GM18951 (cell line): ENCODE measurements at regions not wholly inside any gene's neighbourhood (a gene's known extent, or its start where the extent isn't known, plus 50 kb on each side); places are given as distances from the start of the nearest gene placed in this dataset.

Experiments used
- POLR2A ChIP-seq: IDR thresholded peaks from 4 replicates; pipeline ENCODE4 v1.6.1; 2011; ENCODE audit warnings: mild to moderate bottlenecking; ENCODE audit not compliant: insufficient read length, insufficient read depth; ENCODE audit errors: extremely low read depth
- in situ Hi-C: fragments of 300-500 bp; cut with MboI; formaldehyde crosslinking; loops from one replicate; pipeline ENCODE4 v1.12.0; 2022; ENCODE audit warnings: low sequenced_read_pairs, mixed read lengths, inconsistent platforms; ENCODE audit not compliant: unreplicated experiment

DNA sequence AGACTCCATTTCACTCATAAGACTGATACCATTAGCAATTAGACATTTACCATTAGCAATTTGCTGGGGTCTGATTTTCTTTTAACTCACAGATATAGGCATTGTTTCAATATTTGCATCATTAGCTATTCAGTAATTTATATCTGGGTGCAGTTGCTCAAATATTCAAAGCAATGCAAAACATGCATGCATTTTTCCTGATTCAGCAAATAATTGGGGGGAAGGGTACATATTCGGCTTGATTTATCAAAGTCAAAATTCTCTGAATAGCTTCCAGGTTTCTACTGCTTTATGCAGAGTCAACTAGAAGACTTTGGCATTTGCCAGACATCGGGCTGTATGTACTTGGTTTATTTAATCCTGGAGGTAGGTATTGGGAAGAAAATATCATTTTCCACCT is 315.6 kb upstream of the NR2F2 start:
- no peak for TF ChIP-seq POLR2A
- in situ Hi-C loops: no loop called here

DNA sequence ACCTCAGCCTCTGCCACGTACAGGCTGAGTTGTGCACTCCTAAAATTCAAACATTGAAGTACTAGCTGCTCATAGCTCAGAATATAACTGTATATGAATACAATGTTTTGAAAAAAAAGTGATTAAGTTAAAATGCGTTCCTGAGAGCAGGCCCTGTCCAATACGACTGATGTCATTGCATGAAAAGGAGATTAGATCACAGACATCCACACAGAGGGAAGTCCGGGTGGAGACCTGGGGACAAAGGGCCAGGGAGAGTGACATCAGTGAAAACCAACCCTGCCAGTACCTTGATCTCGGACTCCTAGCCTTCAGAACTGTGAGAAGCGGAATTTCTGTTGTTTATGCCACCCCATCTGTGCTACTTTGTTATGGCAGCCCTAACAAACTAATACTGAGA is 311.4 kb upstream of the NR2F2 start:
- TF ChIP-seq POLR2A: no peak
- in situ Hi-C loops: no loop called here

DNA sequence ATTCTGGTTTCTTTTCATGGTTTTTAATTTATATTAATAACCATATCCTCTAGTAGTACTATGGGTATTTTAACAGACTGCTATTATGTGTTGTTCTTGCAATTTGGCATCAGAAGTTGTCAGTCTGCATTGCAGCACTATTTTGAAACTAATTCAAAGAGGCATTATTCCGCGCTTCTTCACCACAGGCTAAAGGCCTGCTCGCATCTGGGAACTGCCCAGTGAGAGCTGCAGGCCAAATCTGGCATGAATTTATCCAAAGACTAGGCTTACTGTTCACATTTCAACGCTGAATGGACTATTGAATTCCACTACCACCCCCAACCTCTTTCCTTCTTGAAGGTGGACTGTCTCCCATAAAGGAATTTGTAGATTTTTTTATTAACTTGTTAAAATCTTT is 310.4 kb upstream of the NR2F2 start:
- in situ Hi-C loops: no loop called here
- no peak for TF ChIP-seq POLR2A

DNA sequence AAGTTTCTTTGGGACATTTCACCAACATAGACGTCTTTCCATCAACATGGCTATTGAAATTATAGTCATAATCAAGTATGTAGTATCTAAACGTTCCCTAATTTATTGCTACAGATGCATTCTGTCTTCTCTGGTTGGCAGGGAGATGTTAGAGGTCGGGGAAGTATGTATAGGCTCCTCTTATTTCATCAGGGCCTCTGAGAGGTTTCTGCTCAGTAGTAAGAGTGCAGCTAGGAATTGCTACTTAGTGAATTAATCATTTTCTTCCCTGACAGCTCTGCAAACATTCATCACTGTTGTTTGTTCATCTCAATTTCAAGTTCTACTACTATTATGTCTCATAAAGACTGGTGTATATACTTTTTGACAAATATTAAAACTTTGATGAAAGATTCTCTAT is 309.7 kb upstream of the NR2F2 start:
- in situ Hi-C loops: no loop called here
- no peak for TF ChIP-seq POLR2A

DNA sequence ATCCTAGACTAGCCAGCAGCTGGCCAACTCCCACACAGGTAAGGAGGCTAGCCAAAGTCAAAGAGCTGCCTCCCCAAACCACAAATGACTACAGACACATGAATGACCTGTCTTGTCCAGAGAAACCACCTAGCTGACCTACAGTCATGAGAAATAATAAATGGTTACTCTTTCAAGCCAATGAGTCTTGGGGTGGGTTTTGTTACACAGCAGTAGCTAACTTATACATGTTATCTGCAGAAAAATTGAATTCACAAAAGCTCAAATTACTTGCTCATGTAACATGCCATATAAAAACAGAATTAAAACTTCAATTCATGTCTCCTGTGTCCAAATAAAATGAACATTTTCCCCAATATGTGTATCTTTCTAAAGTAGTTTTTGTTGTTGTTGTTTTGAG is 307.4 kb upstream of the NR2F2 start:
- TF ChIP-seq POLR2A: no peak
- in situ Hi-C loops: no loop called here

DNA sequence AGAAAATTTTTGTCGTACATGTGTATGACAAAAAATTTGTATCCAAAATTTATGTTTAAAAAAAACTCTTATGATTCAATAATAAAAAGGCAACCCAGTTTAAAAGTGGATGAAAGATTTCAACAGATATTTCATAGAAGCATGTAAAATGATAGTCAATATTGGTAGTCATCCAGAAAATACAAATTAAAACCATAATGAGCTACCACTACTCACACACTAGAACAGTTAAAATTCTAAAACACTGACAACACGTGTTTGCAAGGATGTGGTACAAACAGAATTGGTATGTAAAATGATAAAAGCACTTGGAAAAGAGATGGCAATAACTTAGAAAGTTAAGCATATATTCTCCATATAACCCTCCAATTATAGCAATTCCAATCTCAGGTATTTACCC is 303.0 kb upstream of the NR2F2 start:
- in situ Hi-C loops: loop anchor here (25.0 kb wide), 1 partner anchor 310 kb away; the partner anchor contains the start of gene NR2F2
- no peak for TF ChIP-seq POLR2A

DNA sequence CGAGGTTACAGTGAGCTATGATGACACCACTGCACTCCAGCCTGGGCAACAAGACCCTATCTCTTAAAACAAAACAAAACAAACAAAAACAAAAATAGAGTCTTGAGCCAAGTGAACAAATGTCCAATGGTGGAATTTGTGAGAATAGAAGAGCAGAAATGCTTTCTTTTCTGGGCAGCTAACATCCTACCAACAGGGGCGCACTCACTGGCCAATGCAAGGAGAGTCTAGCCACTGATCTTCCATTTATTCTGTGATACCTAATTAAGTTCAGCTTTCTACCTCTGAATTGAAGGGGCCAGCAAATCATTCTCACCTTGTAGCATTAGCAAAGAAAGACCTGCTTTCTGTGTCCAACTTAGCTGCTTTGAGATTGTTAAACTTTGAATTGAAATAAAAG is 301.9 kb upstream of the NR2F2 start:
- in situ Hi-C loops: loop anchor here (25.0 kb wide), 1 partner anchor 309 kb away; the partner anchor contains the start of gene NR2F2
- TF ChIP-seq POLR2A: no peak

DNA sequence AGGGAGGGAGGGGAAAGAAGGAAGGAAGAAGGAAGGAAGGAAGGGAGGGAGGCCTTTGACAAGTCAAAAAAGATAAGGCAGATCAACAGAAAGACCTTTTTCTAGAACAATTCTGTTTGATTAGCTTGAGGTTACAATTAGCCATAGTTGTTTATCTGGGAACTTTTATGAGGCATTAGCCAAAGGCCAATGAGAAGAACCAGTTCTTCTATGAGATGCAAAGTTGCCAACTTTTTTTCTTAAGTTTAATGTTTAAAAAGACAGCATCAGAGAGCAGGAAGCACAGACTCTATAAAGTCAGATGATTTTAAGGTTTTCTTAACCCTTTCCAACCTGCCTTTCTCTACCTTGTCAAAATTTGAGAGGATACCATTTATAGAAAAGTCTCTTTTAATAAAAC is 301.3 kb upstream of the NR2F2 start:
- in situ Hi-C loops: loop anchor here (25.0 kb wide), 1 partner anchor 308 kb away; the partner anchor contains the start of gene NR2F2
- no peak for TF ChIP-seq POLR2A

DNA sequence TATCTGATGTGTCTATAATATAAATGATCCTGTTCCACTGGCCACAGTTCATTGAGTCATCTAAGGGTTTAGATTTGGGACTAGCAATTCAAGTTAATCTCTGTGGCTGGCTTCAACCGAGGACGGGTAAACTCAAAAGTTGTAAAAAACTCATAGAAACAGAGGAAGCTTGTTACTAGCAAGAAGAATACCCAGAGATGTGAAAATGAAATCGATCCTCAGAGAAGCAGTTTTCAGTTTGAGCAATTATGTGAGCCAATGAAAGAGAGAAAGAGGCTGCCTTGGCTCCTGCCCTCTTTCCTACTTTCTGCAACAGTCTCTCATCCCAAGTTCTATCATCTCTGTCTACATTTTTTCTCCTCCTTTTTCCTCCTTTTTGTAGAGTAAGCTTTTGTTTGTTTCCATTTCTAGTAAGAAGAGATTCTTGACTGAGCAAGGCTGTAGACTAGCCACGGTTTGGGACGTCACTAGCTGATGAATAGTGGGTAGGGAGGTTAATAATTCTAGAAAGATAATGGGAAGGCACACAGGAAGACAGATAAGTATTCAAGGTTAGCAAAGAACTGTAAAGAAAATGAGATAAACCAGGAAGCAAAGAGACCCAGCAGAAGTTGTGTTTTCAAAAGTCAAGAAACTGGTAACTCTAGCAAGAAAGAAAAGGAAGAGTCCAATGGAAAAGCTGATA is 298.9 kb upstream of the NR2F2 start:
- no peak for TF ChIP-seq POLR2A
- in situ Hi-C loops: loop anchor here (25.0 kb wide), 1 partner anchor 306 kb away; the partner anchor contains the start of gene NR2F2

DNA sequence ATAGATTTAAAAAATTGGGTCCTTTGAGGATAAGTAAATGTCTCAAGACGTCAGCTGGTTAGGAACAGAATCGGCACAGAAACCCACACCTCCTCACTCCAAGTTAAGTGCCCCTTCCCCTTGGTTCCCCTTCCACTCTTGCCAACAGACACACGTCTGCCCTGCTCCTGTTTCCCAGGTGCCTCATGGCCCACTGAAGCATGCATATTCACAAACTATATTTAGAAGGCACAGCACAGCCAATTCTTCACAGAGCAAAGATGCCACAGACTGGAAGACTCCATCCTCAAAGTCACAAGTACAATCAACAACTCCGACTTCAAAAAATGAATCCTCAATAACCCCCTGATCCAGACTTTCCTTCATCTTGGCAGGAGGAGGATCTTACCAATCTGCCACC is 295.4 kb upstream of the NR2F2 start:
- in situ Hi-C loops: loop anchor here (25.0 kb wide), 1 partner anchor 302 kb away; the partner anchor contains the start of gene NR2F2

DNA sequence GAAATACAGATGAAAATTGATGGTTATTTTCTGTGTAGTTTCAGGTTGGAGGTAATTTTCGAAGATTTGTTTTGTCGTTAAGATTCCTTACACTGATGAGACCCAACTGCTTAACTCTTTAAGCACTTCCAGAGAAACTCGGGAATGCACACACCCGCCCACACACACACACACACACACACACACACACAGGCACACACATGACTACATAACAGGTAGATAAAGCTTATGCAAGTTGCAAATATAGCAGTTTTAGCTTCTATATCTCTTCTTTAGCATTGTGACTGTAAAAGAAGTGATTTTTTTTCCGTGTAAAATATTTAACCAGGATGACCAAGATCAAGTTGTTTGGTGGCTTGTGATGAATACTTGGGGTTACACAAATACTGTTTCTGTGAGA is 294.9 kb upstream of the NR2F2 start:
- TF ChIP-seq POLR2A: no peak
- in situ Hi-C loops: loop anchor here (25.0 kb wide), 1 partner anchor 302 kb away; the partner anchor contains the start of gene NR2F2

More for the DNA sequence above, 295.4 kb upstream of the NR2F2 start:
- no peak for TF ChIP-seq POLR2A

DNA sequence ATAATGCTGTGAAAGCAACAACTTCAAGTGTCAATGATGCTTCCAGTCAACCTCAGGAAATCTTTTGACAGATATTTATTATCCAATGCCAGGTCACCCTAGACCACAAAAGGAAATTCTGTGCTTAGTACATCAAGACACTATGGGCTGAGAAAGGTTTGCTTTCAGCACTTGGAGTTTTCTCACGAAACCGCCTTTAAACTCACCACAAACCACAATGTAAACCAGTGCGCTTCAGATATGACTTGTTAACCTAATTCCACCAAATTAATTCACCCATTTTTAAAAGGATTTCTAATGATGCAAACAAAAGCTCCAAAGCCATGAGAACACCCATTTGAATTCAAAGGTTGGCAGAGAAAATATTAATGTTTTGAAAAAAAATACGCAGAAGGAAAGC is 292.9 kb upstream of the NR2F2 start:
- in situ Hi-C loops: loop anchor here (25.0 kb wide), 1 partner anchor 300 kb away; the partner anchor contains the start of gene NR2F2
- TF ChIP-seq POLR2A: no peak

DNA sequence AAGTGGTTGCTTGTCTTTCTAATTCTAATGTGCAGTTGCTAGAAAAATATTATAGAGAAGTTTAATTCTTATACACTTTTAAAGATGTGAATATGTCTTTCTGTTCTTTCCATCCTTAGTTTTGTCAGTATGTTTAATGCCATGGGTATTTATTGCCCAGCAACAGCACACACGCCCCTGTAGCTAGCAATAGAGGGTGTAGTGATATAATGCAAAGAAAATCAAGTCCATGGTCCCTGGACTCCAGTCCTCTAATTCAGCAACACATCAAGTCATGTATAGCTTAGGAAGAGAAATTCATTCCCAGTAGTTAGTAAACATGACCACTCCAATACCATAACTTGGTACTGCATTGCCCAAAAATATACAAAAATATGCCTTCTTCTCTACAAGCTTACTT is 292.4 kb upstream of the NR2F2 start:
- TF ChIP-seq POLR2A: no peak
- in situ Hi-C loops: loop anchor here (25.0 kb wide), 1 partner anchor 299 kb away; the partner anchor contains the start of gene NR2F2

DNA sequence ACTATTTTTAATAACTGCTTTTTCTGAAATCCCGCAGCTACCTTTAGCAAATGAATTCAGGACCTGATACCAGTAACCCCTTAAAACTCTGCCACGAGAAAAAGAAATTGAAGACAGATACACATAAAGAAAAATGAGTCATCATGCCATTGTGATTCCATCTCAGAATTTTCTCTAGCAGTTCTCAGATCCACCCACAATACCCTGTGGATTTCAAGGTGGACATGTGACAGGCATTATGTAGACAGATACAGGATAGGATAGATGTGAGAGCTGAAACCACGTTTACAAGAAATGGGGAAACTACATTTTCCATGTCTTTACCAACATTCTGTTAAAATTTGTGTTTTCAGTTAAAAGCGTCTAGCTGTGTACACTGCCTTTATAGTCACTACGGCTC is 291.9 kb upstream of the NR2F2 start:
- TF ChIP-seq POLR2A: no peak
- in situ Hi-C loops: loop anchor here (25.0 kb wide), 1 partner anchor 299 kb away; the partner anchor contains the start of gene NR2F2
